SU-DHL-6 (cell line): ENCODE measurements at regions not wholly inside any gene's neighbourhood (a gene's known extent, or its start where the extent isn't known, plus 50 kb on each side); places are given as distances from the start of the nearest gene placed in this dataset.

Source experiments
- H2AFZ ChIP-seq: fragments of 200-600 bp; sonication (generic); 2 replicates; pipeline ENCODE4 v1.6.1; 2014; ENCODE audit warnings: low read depth, mild to moderate bottlenecking, moderate library complexity, mixed read lengths, antibody characterized with exemption, low read length; ENCODE audit not compliant: severe bottlenecking
- H3F3A ChIP-seq: fragments of 200-600 bp; shearing (Covaris generic); 2 replicates; pipeline ENCODE4 v1.6.0; 2016; ENCODE audit warnings: antibody characterized with exemption, mild to moderate bottlenecking; ENCODE audit not compliant: insufficient read depth
- H3K27ac ChIP-seq: fragments of 200-600 bp; sonication (generic); 2 replicates; pipeline ENCODE4 v1.5.1; 2016; ENCODE audit warnings: low read depth, mild to moderate bottlenecking, low read length, moderate library complexity, mixed read lengths
- H3K27me3 ChIP-seq: fragments of 200-600 bp; sonication (generic), shearing (Covaris generic); 2 replicates; pipeline ENCODE4 v1.6.0; 2014; ENCODE audit warnings: mild to moderate bottlenecking, low read length
- H3K36me3 ChIP-seq: fragments of 200-600 bp; sonication (generic); 2 replicates; pipeline ENCODE4 v1.6.1; 2014; ENCODE audit warnings: mild to moderate bottlenecking, low read length, mixed read lengths
- H3K4me2 ChIP-seq: fragments of 300-600, 200-600 bp; shearing (Covaris generic), sonication (generic); 2 replicates; pipeline ENCODE4 v1.6.0; 2014; ENCODE audit warnings: low read length, low read depth, mild to moderate bottlenecking; ENCODE audit not compliant: poor library complexity, severe bottlenecking
- H3K4me3 ChIP-seq: fragments of 200-600 bp; sonication (generic); 2 replicates; pipeline ENCODE4 v1.5.1; 2014; ENCODE audit warnings: antibody characterized with exemption, low read length, mild to moderate bottlenecking, mixed read lengths; ENCODE audit not compliant: insufficient read depth, poor library complexity, severe bottlenecking
- H3K79me2 ChIP-seq: fragments of 200-600 bp; sonication (generic); 2 replicates; pipeline ENCODE4 v1.6.1; 2014; ENCODE audit warnings: mild to moderate bottlenecking, low read length, moderate library complexity; ENCODE audit not compliant: insufficient read depth
- H3K9ac ChIP-seq: fragments of 200-600 bp; sonication (generic); 2 replicates; pipeline ENCODE4 v1.7.0; 2014; ENCODE audit warnings: mild to moderate bottlenecking, low read length
- H3K9me2 ChIP-seq: fragments of 200-600 bp; sonication (generic); replicated peaks from 2 replicates; pipeline ENCODE4 v1.6.1; 2014; ENCODE audit warnings: low read length; ENCODE audit not compliant: insufficient read depth
- H3K9me3 ChIP-seq: fragments of 200-600 bp; sonication (generic); 2 replicates; pipeline ENCODE4 v1.6.1; 2014; ENCODE audit warnings: low read length, mixed read lengths; ENCODE audit not compliant: insufficient read depth
- H4K20me1 ChIP-seq: fragments of 200-600 bp; sonication (generic); 2 replicates; pipeline ENCODE4 v1.6.1; 2014; ENCODE audit warnings: low read depth, mild to moderate bottlenecking, antibody characterized with exemption, low read length, moderate library complexity, mixed read lengths
- EZH2phosphoT487 ChIP-seq: fragments of 200-600 bp; sonication (generic), shearing (Covaris generic); conservative IDR thresholded peaks from 2 replicates; pipeline ENCODE4 v1.6.1; 2018; ENCODE audit warnings: mild to moderate bottlenecking, antibody characterized with exemption, low read length, moderate library complexity, mixed read lengths
- TF ChIP-seq, protein P1 (sequence below): fragments of 200-600 bp; sonication (generic); IDR thresholded peaks from one replicate; pipeline ENCODE4 v1.5.1; 2017; ENCODE audit warnings: antibody characterized with exemption, mild to moderate bottlenecking, low read length, moderate library complexity; ENCODE audit not compliant: insufficient read depth, poor library complexity, severe bottlenecking

DNA sequence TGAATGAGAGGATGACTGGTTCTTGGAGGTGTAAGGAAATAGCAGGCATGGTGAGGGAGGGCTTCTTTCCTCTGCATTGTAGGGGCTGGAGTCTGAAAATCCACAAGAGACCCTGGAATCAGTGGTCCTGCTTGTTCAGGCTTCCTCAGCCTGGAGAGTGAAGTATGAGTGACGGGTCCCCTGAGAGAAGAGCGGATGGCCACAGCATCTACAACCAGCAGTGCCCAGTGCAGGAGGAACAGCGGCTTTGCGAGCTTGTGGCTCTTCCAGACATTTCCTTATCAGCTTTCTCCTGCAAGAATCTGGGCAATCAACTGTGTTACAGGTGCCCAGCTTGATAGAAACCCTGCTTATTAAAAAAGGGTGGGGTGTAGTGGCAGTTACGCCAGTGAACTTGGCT lies 97.0 kb upstream of the HES1 start:
- Histone ChIP-seq H2AFZ (no peak overlapping the region), H3K36me3 (no peaks in the 10 kb centered on the region), H3K79me2 (no peaks in the 10 kb centered on the region), H3K4me3 (no peak overlapping the region), H3K27ac (no peak overlapping the region), H3K9me2 (no peaks in the 10 kb centered on the region), H3K9ac (no peak overlapping the region), H3K4me2 (no peak overlapping the region), H3F3A (no peaks in the 10 kb centered on the region), H3K27me3 (no peaks in the 10 kb centered on the region), H3K9me3 (no peaks in the 10 kb centered on the region), H4K20me1 (no peaks in the 10 kb centered on the region)
- no peak for TF ChIP-seq EZH2phosphoT487
- TF ChIP-seq, protein P1, sequence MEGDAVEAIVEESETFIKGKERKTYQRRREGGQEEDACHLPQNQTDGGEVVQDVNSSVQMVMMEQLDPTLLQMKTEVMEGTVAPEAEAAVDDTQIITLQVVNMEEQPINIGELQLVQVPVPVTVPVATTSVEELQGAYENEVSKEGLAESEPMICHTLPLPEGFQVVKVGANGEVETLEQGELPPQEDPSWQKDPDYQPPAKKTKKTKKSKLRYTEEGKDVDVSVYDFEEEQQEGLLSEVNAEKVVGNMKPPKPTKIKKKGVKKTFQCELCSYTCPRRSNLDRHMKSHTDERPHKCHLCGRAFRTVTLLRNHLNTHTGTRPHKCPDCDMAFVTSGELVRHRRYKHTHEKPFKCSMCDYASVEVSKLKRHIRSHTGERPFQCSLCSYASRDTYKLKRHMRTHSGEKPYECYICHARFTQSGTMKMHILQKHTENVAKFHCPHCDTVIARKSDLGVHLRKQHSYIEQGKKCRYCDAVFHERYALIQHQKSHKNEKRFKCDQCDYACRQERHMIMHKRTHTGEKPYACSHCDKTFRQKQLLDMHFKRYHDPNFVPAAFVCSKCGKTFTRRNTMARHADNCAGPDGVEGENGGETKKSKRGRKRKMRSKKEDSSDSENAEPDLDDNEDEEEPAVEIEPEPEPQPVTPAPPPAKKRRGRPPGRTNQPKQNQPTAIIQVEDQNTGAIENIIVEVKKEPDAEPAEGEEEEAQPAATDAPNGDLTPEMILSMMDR = no peak

DNA sequence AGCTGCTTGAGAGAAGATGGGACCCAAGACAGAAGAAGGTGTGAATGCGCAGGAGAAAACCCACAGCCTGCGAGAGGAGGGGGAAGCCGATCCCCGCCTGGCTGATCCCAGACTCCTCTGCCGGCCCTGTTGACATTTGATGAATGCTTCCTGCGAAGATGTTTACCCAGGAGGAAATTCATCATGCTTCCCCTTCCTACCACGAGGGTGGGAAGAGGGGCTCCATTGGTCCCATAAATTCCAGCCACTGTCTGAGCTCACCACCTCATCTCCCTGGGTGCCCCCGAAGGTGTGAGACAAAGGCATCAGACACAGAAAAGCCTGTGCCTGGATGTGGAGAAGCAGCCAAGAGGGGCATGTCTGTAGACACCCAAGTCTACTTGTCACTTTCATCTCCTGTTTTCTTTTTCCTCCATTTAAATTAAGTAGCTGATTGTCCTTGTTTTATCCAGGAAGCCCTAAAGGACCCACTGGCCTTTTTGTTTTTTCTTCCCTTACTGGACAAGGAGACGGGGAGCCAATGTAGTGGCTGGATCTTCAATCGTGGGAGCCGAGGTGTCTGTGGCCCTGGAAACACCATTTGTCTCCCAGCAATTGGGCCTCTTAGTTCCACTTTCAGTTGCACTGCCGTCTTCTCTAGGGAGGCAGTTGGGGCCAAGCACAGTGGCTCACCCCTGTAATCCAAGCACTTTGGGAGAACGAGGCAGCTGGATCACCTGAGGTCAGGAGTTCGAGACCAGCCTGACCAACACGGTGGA lies 95.3 kb upstream of the HES1 start:
- no peak overlapping the region for H2AFZ ChIP-seq
- no peaks in the 10 kb centered on the region for H4K20me1 ChIP-seq
- no peak overlapping the region for H3K4me2 ChIP-seq
- no peak overlapping the region for H3K27ac ChIP-seq
- H3K9me3 ChIP-seq = no peaks in the 10 kb centered on the region
- H3K9me2 ChIP-seq = no peaks in the 10 kb centered on the region
- no peak overlapping the region for H3K4me3 ChIP-seq
- no peak overlapping the region for H3K9ac ChIP-seq
- H3K79me2 ChIP-seq = no peaks in the 10 kb centered on the region
- TF ChIP-seq, protein P1 = no peak
- no peak for TF ChIP-seq EZH2phosphoT487
- no peaks in the 10 kb centered on the region for H3K36me3 ChIP-seq
- H3K27me3 ChIP-seq = no peaks in the 10 kb centered on the region
- no peaks in the 10 kb centered on the region for H3F3A ChIP-seq

DNA sequence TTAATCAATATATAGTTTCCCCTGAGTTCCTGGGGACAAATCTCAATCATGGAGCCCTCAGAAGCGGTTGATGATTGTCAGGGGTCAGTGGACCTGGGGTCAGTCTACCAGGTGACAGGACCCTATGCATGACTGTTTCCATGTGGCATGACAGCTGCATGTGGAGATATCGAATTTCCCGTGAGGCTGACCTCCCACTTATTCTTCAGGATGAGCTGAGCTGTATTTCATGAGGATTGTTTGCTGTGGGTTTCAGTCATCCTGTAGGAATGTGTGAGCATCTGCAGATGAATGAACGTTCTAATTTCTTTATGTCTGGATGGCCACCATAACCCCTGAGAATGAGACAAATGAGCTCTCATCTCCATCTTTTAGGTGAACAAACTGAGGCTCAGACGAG lies 93.0 kb upstream of the HES1 start:
- TF ChIP-seq, protein P1 = no peak
- no peak for TF ChIP-seq EZH2phosphoT487
- Histone ChIP-seq H3K36me3 (no peaks in the 10 kb centered on the region), H3K4me2 (no peak overlapping the region), H2AFZ (no peak overlapping the region), H3K79me2 (no peaks in the 10 kb centered on the region), H3K9ac (no peak overlapping the region), H3K9me3 (no peaks in the 10 kb centered on the region), H4K20me1 (no peaks in the 10 kb centered on the region), H3K27ac (no peak overlapping the region), H3K4me3 (no peak overlapping the region), H3K27me3 (no peaks in the 10 kb centered on the region), H3K9me2 (no peaks in the 10 kb centered on the region), H3F3A (no peaks in the 10 kb centered on the region)
